COLO668 (cell line): ENCODE measurements at regions not wholly inside any gene's neighbourhood (a gene's known extent, or its start where the extent isn't known, plus 50 kb on each side); places are given as distances from the start of the nearest gene placed in this dataset.
"Not testable (repeated sequence)": the region's sequence is repeated elsewhere in the genome, so short reads cannot be mapped to it uniquely, and the experiment has no call there.

Source experiments
- DNase-seq: peaks from one replicate; lab custom pipeline; 2025; ENCODE audit not compliant: unreplicated experiment; lab: John Stamatoyannopoulos, UW

DNA sequence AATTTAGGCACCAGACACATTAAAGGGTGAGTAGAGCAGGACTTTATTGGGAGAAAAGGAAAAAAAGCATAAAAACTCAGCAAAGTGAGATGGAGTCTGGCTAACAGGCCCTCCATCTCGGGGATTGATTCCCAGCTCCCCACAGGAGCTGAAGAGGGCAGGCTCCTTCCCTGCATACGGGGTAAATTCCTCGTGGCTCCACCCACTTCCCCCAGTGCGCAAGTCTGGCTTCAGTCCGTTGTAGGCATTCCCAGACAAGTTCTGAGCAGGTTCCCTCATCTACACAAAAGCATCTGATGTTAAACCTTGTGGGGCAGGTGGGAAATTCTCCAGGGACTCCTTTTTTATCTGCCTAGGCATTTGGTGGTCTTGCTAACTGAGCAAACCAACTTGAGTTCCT lies 722.6 kb downstream of the ZNF385D start:
- no peak for DNase-seq

DNA sequence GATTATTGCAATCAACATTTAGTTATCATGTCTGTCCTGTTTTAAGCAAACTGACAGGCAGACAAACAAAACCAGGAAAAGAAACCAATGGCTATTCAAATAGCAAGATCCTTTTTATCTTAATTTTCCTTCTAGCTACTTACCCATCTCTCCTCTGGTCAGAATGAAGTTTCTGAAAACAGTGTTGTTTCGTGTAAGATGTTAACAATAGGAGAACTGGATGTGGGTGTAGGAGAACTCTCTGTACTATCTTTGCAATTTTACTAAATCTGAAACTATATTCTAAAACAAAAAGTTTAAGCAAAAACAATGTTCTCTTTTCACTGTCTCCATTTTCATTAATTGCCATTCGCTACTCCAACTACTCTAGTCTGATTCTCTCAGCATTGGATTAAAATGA lies 726.4 kb downstream of the ZNF385D start:
- no peak for DNase-seq

DNA sequence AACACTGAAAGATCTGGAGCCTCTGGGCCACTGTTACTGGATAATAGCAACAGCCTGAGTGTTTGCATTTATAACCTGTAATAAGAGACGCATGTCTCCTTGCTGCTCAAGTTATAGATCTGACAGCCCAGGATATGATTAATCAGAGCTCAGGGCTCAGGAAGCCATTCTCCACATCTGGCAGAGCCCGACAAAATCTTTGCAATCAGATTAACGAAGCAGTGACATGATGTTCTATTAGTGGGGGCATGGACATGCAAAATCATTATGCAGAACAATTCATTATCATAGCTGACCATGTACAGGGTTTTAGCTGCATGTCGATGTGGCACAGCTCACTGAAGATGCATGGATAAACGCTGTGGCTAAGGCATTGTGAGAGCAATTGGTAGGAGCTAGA lies 730.3 kb downstream of the ZNF385D start:
- DNase-seq = no peak

DNA sequence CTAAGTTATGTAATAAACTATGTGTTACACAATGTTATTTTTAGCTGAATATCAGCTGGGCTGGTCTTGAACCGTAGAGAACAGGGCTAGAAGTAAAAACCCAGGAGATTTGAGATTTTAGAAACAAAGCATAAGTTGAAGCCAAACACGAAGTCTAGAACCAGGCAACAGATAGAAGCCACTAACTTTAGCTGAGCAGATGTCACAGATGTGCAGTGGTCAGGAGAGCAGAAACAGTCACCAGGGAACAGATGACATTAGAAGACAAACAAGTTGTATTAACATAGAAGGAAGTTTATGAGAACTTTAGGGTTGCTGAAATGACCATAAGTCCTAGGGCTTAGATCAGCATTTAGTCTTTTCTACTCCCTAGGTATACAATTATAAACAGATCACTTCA lies 731.0 kb downstream of the ZNF385D start:
- no peak for DNase-seq

DNA sequence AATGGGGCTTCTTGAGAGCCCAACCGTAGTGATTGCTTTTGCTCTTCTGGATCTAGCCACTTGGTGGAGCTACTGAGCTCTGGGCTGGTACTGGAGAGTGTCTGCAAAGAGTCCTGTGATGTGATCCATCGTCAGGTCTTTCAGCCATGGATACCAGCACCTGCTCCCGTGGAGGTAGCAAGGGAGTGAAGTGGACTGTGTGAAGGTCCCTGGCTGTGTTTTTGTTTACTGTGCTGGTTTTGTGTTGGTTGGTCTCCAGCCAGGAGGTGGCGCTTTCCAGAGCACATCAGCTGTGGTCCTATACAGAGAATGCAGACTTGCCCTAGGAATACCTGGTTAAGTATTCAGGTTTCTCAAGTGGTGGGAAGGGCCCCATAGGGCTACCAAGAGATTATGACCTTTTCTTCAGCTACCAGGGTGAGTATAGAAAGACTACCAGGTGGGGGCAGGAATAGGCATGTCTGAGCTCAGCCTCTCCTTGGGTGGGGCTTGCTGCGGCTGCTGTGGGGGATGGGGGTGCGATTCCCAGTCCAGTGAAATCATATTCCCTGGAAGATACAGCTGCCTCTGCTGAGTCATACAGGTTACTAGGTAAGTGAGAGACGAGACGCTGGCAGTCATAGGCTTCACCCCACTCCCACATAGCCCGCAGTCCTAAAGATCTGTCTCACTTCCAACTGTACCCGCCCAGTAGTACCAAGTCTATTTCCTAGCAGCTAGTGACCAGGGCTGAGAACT lies 733.7 kb downstream of the ZNF385D start:
- no peak for DNase-seq

DNA sequence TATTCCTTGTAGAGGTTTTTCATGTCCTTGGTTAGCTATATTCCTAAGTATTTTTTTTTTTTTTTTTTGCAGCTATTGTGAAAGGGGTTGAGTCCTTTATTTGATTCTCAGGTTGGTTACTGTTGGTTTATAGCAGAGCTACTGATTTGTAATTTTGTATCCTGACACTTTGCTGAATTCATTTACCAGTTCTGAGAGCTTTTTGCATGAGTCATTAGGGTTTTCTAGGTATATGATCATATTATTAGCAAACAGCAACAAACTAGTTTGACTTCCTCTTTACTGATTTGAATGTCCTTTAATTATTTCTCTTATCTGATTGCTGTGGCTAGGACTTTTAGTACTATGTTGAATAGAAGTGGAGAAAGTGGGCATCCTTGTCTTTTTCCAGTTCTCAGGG lies 737.4 kb downstream of the ZNF385D start:
- no peak for DNase-seq

DNA sequence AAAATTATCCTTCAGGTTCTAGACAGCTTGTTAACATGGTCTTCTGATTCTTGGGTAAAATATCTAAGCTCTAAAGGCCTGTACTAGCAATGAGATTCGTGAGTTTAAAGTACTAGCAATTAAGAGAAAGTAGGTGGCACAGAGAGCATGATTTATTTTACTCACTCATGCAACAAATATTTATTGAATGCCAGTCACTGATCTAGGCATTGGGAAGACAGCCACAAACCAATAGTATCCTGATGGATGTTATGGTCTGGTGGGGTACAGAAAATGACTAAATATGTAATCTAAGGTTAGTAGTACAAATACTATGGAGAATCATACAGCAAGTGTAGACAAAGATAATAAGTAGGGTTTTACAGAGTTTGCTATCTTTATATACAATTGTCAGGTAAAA lies 751.3 kb downstream of the ZNF385D start:
- DNase-seq = no peak

DNA sequence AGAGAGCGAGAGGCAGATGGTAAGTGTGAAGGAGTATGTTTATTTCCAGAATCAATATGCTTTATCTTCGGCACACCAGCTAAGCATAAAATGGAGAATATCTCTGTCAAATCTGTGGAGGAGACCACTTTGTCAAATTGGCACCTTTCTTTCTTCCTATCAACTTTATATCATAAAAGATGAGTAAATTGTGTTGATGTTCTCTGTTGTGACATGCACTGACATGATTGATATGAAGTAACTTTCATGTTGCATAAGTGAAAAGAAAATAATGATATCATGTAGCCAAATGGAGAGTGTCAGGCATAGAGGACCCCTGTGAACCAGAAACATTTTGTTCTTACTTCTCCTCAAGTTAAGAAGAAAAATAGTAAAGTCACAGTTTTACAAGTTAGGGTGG lies 753.8 kb downstream of the ZNF385D start:
- DNase-seq = no peak

DNA sequence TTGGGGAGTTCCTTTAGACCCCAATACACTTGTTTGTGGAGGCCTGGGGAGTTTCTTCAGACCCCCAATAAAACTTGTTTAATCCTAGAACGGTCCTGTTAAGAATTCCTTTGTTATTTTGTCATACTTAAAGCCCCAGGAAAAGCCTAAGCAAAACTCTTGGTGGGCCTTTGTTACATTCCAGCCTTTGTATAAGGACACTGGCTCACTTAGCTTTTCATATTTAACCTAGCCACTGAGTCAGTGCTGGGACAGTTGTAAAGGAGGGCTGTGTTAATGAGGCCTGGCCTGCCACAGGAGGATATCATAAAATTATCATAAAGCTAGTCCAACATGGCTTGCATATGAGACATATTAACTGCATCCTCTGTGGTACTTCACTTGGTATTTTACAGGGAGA lies 760.1 kb downstream of the ZNF385D start:
- no peak for DNase-seq

DNA sequence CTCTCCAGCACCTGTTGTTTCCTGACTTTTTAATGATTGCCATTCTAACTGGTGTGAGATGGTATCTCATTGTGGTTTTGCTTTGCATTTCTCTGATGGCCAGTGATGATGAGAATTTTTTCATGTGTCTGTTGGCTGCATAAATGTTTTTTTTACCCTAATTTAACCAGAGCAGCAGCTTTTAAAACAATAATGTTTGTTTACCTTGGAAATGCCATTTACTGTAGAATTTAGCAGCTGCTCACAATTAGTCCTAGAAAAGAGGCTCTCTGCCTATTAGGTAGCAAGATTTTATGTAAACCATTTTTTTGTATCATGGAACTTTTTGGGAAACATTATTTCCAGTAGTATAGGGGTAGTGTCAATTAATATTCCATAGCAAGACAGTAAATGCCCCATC lies 761.4 kb downstream of the ZNF385D start:
- DNase-seq = not testable (repeated sequence)

DNA sequence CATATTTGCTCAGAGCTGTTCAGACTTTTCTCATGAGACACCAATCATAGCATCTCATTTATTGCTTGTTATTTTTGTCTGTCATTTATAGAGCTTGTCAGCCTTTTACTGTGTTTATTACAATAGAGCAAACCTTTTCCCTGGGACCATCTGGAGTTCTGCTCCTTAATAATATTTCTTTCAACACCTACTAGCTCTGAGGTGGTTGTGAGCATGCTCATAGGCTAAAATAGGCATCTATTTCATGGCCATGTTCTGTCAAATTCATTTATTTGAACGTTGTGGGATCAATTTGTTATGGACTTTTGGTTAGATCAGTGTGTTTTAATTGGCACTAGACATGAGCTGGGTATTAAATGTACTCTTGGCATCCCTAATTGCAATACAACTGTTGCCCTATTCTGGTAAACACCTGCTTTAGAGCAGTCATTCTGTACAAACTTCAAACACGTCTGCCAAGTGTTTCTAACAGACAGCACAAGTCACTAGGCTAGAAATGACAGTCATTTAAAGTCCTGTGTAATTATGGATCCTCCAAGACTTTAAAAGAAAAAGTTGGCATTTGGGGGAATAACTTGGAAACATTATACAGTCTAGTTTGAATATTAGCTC lies 766.3 kb downstream of the ZNF385D start:
- no peak for DNase-seq

DNA sequence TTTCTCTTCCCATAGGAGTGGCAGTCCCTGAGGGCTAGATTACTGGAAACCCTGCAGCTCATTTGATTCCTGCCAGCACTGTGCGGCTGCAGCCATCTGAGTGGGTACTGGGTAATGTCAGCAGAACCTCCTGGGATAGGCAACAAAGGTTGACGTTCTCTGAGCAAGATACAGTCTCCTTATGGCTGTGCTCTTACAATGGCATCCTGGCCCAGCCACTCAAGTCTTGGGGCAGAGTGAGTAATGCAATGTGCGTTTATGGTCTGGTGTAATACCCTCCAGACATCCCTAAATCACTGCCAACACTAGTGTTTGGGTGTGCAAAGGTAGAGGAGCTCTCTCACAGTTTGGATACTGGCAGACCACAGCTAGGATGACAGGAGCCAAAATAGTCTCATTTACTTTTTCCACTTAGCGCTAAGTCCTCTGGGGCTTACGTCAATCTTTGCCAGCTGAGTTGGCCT lies 775.8 kb downstream of the ZNF385D start:
- no peak for DNase-seq

DNA sequence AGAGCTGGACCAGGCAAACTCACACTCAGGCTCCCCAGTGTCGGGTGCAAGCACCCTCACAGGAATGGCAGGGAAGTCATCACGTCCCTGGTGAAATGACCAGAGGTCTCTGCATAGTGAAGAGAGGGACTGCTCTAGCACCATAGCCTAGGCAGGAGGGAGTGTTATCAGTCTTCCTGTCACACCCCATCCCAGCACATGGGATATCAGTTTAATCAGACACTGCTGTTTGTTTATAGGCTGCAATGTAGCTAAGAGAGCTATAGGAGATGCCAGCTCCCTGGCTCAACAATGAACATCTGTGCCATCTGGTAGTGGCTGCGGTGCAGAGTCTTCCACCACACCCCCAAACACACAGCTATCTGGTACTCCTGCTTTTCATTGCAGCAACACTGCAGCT lies 776.6 kb downstream of the ZNF385D start:
- no peak for DNase-seq

DNA sequence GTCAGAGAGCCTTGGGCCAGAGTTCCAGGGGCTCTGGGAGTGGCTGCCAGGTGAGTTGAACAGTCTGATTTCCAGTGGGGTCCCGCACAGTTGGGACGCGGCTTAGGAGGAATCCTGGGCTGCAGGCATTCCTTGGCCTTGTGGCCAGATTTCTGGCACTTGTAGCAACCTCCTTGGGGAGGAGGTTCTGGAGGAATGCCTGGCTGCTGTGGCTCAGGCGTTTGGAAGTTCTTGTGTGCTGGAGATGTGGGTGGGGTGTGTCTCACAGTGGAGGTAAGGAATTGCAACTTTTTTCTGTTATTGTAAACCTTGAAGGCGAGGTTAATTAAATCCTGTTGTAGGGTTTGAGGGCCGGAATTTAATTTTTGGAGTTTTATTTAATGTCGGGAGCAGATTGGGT lies 780.2 kb downstream of the ZNF385D start:
- not testable (repeated sequence) for DNase-seq

DNA sequence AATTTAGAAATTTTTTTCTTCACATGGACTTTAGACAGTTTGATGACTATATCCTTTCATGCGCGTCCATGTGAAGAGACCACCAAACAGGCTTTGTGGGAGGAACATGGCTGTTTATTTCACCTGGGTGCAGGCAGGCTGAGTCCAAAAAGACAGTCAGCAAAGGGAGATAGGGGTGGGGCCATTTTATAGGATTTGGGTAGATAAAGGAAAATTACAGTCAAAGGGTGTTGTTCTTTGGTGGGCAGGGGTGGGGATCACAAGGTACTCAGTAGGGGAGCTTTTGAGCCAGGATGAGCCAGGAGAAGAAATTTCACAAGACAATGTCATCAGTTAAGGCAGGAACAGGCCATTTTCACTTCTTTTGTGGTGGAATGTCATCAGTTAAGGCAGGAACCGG lies 781.5 kb upstream of the SGO1 start:
- not testable (repeated sequence) for DNase-seq

DNA sequence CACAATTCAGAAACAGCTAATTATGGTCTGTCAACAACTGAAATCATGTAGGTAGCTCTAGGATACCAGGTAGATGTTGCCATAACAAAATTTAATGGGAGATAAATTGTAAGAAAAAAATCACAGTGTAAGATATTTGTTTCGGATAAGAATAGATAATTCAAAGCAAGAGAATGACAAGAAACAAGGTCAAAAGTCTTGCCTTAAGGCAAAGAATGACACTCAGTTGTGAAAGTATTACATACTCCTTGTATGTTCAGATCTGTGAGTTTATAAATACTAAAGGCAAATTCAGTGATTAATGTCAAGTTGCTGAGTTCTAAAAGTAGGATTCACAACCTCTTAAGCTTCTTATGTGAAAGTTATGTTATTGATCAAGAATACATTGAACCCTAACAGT lies 772.2 kb upstream of the SGO1 start:
- DNase-seq = no peak

DNA sequence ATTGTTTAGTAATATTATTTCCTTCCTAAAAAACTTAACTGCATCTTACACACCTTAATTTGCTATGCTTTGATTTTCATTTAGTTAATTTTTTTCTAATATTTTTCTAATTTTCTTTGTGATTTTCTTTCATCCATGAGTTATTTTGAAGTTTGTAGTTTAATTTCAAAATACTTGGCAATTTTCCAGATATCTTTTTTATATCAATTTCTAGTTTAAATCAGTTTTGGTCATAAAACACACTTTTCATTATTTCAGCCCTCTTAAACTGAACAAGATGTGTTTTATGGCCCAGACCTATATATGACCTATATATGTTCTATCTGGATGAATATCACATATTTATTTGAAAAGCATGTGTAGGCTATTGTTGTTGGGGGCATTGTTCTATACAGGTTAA lies 759.9 kb upstream of the SGO1 start:
- DNase-seq = no peak

DNA sequence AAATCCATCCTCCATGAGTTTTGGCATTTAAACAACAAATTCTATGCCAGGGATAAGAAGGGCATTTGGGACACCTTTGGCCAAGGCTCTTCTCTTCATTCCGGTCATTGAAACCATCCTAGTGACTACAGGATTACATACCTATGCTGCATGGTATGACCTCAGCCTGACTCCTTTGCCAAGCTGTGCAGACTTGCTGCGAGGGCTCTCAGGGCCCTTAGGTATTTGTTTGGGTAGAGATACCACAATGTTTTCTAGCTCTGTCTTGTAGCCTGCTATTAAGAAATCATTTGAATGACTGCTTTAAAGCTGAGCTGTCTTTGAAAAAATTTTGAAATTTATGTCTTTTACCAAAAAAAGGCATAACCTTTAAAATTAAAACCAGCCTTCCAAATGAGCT lies 749.8 kb upstream of the SGO1 start:
- DNase-seq = no peak

DNA sequence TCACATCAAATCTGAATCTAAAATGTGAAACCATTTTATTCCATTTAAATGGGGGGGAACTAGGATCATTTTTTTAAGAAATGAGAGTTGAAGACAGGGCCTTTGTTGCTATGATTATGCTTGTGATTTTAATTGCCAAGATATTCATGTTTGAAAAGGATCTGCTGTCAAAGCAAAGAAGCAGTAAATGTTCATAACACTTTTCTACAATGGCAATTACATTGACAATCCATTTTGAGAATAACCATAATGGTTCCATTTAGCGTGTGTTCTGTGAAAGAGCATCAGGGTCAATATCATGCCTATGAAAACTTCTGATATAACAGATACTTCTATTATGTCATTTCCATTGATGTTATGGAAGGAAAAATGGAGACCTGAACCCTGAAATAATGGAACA lies 745.8 kb upstream of the SGO1 start:
- DNase-seq = no peak

DNA sequence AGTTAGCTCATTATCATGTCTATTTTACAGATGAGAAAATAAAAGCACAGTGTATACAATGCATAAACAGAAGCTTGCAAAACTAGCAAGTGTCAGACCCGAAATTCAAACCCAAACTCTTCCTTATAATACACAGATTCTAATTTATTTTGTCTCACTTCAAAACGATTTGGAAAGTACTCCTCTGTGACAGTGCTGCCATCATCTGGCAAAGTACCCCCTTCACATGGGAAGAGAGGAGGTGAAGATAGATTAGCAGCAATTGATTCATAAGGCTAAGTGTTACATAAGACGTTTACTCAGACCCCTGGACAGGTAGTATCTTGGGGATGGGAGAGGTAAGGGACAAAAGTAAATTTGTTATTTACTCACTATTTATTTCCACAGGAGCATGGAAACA lies 744.0 kb upstream of the SGO1 start:
- no peak for DNase-seq

DNA sequence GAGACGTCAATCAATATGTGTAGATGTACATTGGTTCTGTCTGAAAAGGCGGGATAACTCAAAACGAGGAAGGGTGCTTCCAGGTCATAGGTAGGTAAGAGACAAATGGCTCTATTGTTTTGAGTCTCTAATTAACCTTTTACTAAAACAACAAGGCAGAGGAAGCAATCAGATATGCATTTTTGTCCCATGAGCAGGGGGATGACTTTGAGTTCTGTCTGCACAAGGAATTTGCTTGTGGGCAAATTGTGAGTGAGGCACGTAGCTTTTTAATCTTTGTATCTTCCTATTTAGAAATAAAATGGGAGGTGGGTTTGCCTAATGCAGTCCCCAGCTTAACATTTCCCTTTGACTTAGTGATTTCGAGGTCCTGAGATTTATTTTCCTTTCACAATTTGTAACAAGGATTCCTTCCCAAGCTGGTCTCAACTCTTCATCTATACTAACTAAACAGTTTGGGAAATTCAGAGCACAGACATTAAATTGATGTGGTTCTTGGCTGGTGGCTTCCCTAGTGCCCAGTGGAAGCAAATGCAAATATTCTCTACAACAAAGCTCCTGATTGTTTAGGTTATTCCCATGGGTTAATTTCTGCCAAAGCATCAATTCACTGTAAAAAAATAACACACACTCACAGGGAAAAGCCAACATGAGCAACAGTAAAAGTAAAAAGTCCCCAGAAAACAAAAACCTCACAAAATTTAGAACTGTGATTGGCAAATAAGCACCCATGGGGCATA lies 738.8 kb upstream of the SGO1 start:
- DNase-seq = no peak

DNA sequence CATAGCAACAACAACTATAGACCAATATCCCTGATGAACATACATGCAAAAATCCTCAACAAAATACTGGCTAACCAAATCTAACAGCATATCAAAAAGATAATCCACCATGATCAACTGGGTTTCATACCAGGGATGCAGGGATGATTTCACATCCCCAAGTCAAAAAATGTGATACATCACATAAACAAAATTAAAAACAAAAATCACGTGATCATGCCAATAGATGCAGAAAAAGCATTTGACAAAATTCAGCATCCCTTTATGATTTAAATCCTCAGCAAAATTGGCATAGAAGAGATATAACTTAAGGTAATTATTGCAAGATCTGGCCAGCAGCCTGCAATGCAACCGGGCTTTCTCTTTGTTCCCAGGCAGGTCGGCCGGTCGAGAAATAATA lies 735.1 kb upstream of the SGO1 start:
- DNase-seq = not testable (repeated sequence)
